ENCODE measurements at regions not wholly inside any gene's neighbourhood (a gene's known extent, or its start where the extent isn't known, plus 50 kb on each side); places are given as distances from the start of the nearest gene placed in this dataset.

DNA sequence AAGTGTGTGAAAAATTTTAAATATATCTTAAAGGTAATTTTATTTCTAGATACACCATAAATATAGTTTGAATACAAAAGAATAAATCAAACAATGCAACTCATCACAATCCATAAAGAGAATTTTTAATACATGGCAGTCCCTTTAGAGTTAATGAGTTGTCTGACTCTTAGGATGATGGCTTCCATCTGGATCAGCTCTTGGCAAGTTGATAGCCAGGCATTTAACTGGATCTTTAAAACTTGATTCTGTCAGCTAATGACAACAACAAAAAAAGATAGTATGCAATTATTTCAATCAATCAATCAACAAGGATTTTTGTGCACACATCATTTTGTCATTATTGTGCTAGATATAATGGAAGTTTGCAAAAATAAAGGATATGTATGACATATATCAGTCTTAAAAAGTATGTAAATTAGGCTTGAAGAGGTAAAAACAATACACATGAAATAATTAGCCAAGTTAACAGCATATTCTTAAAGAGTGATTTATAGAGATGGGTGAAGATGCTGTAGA, 174.9 kb upstream of the PCDH18 start:
- no peak for DNase-seq (ENCODE audit: low read depth, low spot score)
- CTCF ChIA-PET, result interaction anchor here (1.5 kb wide), 1 partner anchor 583 kb away, joined by 6 read pairs; no protein-coding TSS in a partner anchor
- no peak overlapping the region for H3K4me3 ChIP-seq (ENCODE audit: low read depth, low read length)
- TF ChIP-seq CTCF (IDR thresholded peaks at IDR 0.05; ENCODE audit: low read depth, low read length), result no peak
- peaks cover 3% of the 10 kb centered on the region; the same call in 1 of the 2 replicates for H3K9me3 ChIP-seq (ENCODE audit: control insufficient read depth, insufficient read depth, low read length)
- no peak overlapping the region for H3K27ac ChIP-seq (ENCODE audit: low read depth, low read length)
- POLR2A ChIA-PET, result no interaction called here
- no peaks in the 10 kb centered on the region for H3K27me3 ChIP-seq (ENCODE audit: control insufficient read depth, insufficient read depth, low read length)

GRCh38 chr4:137705171-137705783, 173.0 kb upstream of the PCDH18 start:
- no peak for TF ChIP-seq CTCF (IDR thresholded peaks at IDR 0.05; ENCODE audit: low read depth, low read length)
- DNase-seq (ENCODE audit: low read depth, low spot score), result peak; percentile 94
- H3K9me3 ChIP-seq (ENCODE audit: control insufficient read depth, insufficient read depth, low read length), result peaks cover 3% of the 10 kb centered on the region; the same call in 1 of the 2 replicates
- H3K27ac ChIP-seq (ENCODE audit: low read depth, low read length), result no peak overlapping the region
- H3K4me3 ChIP-seq (ENCODE audit: low read depth, low read length), result no peak overlapping the region
- POLR2A ChIA-PET, result interaction anchor here (0.7 to 1.9 kb wide), 7 partner anchors 36 to 177 kb away, joined by 3 to 10 read pairs (median 4); partner anchors contain the start of gene PCDH18
- CTCF ChIA-PET, result interaction anchor here (1.1 to 1.7 kb wide), 3 partner anchors 20 to 581 kb away, joined by 3 to 5 read pairs (median 4); no protein-coding TSS in a partner anchor
- H3K27me3 ChIP-seq (ENCODE audit: control insufficient read depth, insufficient read depth, low read length), result no peaks in the 10 kb centered on the region

GRCh38 chr4:137703195-137703594, 170.9 kb upstream of the PCDH18 start:
- DNase-seq (ENCODE audit: low read depth, low spot score), result no peak
- no peak for TF ChIP-seq CTCF (IDR thresholded peaks at IDR 0.05; ENCODE audit: low read depth, low read length)
- Histone ChIP-seq H3K27me3 (ENCODE audit: control insufficient read depth, insufficient read depth, low read length) (no peaks in the 10 kb centered on the region), H3K9me3 (ENCODE audit: control insufficient read depth, insufficient read depth, low read length) (peaks cover 3% of the 10 kb centered on the region; the same call in 1 of the 2 replicates), H3K4me3 (ENCODE audit: low read depth, low read length) (no peak overlapping the region), H3K27ac (ENCODE audit: low read depth, low read length) (no peak overlapping the region)
- ChIA-PET POLR2A (interaction anchor here (0.6 to 1.2 kb wide), 5 partner anchors 14 to 1044 kb away, joined by 3 to 12 read pairs (median 3); partner anchors contain the start of gene PCDH18), CTCF (interaction anchor here (0.9 to 1.6 kb wide), 3 partner anchors 41 to 579 kb away, joined by 3 to 8 read pairs (median 4); no protein-coding TSS in a partner anchor)

- Histone ChIP-seq H3K9me3 (ENCODE audit: control insufficient read depth, insufficient read depth, low read length) (peaks cover 3% of the 10 kb centered on the region; the same call in 1 of the 2 replicates), H3K4me3 (ENCODE audit: low read depth, low read length) (no peak overlapping the region), H3K27ac (ENCODE audit: low read depth, low read length) (no peak overlapping the region), H3K27me3 (ENCODE audit: control insufficient read depth, insufficient read depth, low read length) (no peaks in the 10 kb centered on the region)
- ChIA-PET CTCF (interaction anchor here (0.9 to 1.6 kb wide), 3 partner anchors 40 to 578 kb away, joined by 3 to 8 read pairs (median 4); no protein-coding TSS in a partner anchor), POLR2A (interaction anchor here (0.7 to 1.1 kb wide), 3 partner anchors 13 to 173 kb away, joined by 3 to 12 read pairs (median 4); no protein-coding TSS in a partner anchor)
- no peak for DNase-seq (ENCODE audit: low read depth, low spot score)
- no peak for TF ChIP-seq CTCF (IDR thresholded peaks at IDR 0.05; ENCODE audit: low read depth, low read length)
Observed at GRCh38 chr4:137702512-137702911, 170.2 kb upstream of the PCDH18 start.

GRCh38 chr4:137701401-137701800, 169.1 kb upstream of the PCDH18 start:
- Histone ChIP-seq H3K27me3 (ENCODE audit: control insufficient read depth, insufficient read depth, low read length) (no peaks in the 10 kb centered on the region), H3K27ac (ENCODE audit: low read depth, low read length) (no peak overlapping the region), H3K9me3 (ENCODE audit: control insufficient read depth, insufficient read depth, low read length) (peaks cover 3% of the 10 kb centered on the region; the same call in 1 of the 2 replicates), H3K4me3 (ENCODE audit: low read depth, low read length) (no peak overlapping the region)
- ChIA-PET POLR2A (interaction anchor here (1.9 kb wide), 1 partner anchor 169 kb away, joined by 5 read pairs; the partner anchor contains the start of gene PCDH18), CTCF (no interaction called here)
- TF ChIP-seq CTCF (IDR thresholded peaks at IDR 0.05; ENCODE audit: low read depth, low read length), result no peak
- no peak for DNase-seq (ENCODE audit: low read depth, low spot score)
